Left forelimb (tissue), 1 donor: ENCODE measurements at regions not wholly inside any gene's neighbourhood (a gene's known extent, or its start where the extent isn't known, plus 50 kb on each side); places are given as distances from the start of the nearest gene placed in this dataset.

Source experiments
- DNase-seq: peaks from one replicate; pipeline ENCODE4 v3.0.0-alpha.2; 2018; ENCODE audit warnings: low spot score

GRCh38 chr1:240672132-240672811, 60.3 kb upstream of the GREM2 start:
- no peak for DNase-seq

GRCh38 chr1:240667351-240667750, 55.4 kb upstream of the GREM2 start:
- DNase-seq = no peak

GRCh38 chr1:240666568-240667198, 54.7 kb upstream of the GREM2 start:
- no peak for DNase-seq

- no peak for DNase-seq
These were observed 51.4 kb upstream of the GREM2 start for GRCh38 chr1:240663169-240663879.
